Tibial nerve (tissue), 4 donors: ENCODE measurements at regions not wholly inside any gene's neighbourhood (a gene's known extent, or its start where the extent isn't known, plus 50 kb on each side); places are given as distances from the start of the nearest gene placed in this dataset.

Experiments
- DNase-seq, 2 donors: peaks; one replicate each; pipeline ENCODE4 v3.0.0-alpha.2; 2019; ENCODE audit warnings: low spot score in 2 of 2
- H3K27ac ChIP-seq, 4 donors: fragments of 200-600 bp; sonication (generic) in 3 of 4; one replicate each; pipeline ENCODE4 v1.5.1; 2017 to 2019; ENCODE audit warnings: mild to moderate bottlenecking in 1 of 4
- H3K27me3 ChIP-seq, 2 donors: fragments of 200-600 bp; sonication (generic) in 1 of 2; one replicate each; pipeline versions ENCODE4 v1.5.1 to v1.6.0; 2017 to 2019
- H3K36me3 ChIP-seq, 3 donors: fragments of 200-600 bp; sonication (generic); one replicate each; pipeline ENCODE4 v1.5.1; 2018 to 2019
- H3K4me1 ChIP-seq, 4 donors: fragments of 200-600 bp; sonication (generic) in 3 of 4; one replicate each; pipeline ENCODE4 v1.5.1; 2017 to 2019
- H3K4me3 ChIP-seq, 4 donors: fragments of 200-600 bp; sonication (generic) in 3 of 4; one replicate each; pipeline ENCODE4 v1.5.1; 2017 to 2019; ENCODE audit warnings: mild to moderate bottlenecking in 1 of 4, moderate library complexity in 1 of 4
- H3K9me3 ChIP-seq, 4 donors: fragments of 200-600 bp; sonication (generic) in 3 of 4; one replicate each; pipeline ENCODE4 v1.5.1; 2017 to 2019
- EP300 ChIP-seq, 2 donors: sonication (generic); formaldehyde crosslinking; IDR thresholded peaks; one replicate each; pipeline ENCODE4 v1.6.1; 2017; ENCODE audit warnings: antibody characterized with exemption in 2 of 2, mild to moderate bottlenecking in 1 of 2
- POLR2A ChIP-seq, 2 donors: fragments of 450-650 bp; IDR thresholded peaks; one replicate each; pipeline ENCODE4 v1.6.1; 2017; ENCODE audit warnings: antibody characterized with exemption in 2 of 2, mild to moderate bottlenecking in 2 of 2, moderate library complexity in 2 of 2
- WGBS, 2 donors: methylation state at CpG; one replicate each; pipeline ENCODE4 v1.1.5; 2018; 5-methylcytosine and 5-hydroxymethylcytosine counted together
- TF ChIP-seq, protein P1 (sequence below), 5 experiments: fragments of 200-600 bp in 3 of 5; fragments of 450-650 bp in 2 of 5; sonication (generic) in 3 of 5; IDR thresholded peaks; one replicate each; pipeline ENCODE4 v1.5.1; 2016 to 2019; ENCODE audit warnings: antibody characterized with exemption in 5 of 5, mild to moderate bottlenecking in 3 of 5, moderate library complexity in 2 of 5

DNA sequence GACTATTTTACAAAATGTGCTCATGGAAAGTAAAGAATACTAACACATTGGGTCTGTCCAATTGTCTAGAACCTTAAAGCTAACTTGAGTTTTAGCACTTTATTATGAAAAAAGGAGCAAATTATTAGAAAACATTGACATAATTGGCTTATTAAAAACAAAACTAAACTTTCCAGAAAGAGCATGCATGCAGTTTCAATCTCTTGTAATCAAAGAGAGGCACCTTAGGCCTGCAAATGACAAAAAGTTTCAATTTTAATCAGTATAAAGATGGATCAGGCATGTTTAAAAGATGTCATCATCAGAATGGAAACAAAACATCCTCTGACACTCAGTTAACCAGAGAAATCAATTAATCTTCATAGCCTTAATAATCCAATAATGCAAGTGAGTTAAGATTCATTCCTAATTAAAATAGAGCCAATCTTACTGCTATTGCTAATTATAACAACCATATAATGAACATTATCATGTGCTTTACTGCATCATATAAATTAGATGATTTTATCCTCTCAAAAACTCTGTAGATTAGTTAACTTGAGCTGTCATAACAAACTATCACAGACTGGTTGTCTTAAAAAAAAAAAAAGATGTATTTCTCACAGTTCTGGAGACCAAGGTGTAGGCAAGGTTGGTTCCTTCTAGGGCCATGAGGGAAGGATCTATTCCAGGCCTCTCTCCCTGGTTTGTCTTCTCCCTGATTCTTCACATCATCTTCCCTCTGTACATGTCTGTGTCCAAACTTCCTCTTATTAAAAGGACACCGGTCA lies 131.4 kb downstream of the RPAP3 start:
- TF ChIP-seq POLR2A (IDR thresholded peaks at IDR 0.05) (no peak), EP300 (IDR thresholded peaks at IDR 0.05) (no peak)
- TF ChIP-seq, protein P1, sequence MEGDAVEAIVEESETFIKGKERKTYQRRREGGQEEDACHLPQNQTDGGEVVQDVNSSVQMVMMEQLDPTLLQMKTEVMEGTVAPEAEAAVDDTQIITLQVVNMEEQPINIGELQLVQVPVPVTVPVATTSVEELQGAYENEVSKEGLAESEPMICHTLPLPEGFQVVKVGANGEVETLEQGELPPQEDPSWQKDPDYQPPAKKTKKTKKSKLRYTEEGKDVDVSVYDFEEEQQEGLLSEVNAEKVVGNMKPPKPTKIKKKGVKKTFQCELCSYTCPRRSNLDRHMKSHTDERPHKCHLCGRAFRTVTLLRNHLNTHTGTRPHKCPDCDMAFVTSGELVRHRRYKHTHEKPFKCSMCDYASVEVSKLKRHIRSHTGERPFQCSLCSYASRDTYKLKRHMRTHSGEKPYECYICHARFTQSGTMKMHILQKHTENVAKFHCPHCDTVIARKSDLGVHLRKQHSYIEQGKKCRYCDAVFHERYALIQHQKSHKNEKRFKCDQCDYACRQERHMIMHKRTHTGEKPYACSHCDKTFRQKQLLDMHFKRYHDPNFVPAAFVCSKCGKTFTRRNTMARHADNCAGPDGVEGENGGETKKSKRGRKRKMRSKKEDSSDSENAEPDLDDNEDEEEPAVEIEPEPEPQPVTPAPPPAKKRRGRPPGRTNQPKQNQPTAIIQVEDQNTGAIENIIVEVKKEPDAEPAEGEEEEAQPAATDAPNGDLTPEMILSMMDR (IDR thresholded peaks at IDR 0.05): no peak
- Histone ChIP-seq H3K4me3 (no peak overlapping the region), H3K9me3 (no peaks in the 10 kb centered on the region), H3K4me1 (peaks cover 0 to 7% (median 0%) of the 10 kb centered on the region in 4 donors), H3K27ac (no peak overlapping the region), H3K36me3 (no peaks in the 10 kb centered on the region), H3K27me3 (no peaks in the 10 kb centered on the region)
- 86 to 89% methylated on average over 1 of the region's 1 CpG for WGBS, 2 donors
- no peak for DNase-seq

DNA sequence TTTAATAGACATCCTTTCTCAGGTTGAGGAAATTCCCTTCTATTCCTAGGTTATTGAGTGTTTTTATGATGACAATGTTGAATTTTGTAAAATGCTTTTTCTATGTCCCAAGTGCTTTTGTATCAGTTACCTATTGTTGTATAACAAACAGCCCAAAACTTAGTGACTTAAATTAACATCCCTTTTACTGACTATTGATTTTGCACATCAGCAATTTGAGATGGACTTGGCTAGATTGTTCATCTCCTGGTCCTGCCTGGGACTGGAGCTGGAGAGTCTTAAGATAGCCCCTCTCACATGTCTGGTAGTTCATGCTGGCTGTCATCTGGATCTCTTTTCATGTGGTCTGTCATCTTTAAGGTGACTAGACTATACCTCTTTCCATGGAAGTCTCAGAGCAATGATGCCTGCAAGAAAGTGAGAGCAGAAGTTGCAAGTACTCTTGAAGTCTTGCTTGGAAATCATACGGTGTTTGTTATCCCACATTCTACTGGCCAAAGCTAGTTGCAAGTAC lies 132.6 kb downstream of the RPAP3 start:
- TF ChIP-seq, protein P1 (IDR thresholded peaks at IDR 0.05): no peak
- TF ChIP-seq POLR2A (IDR thresholded peaks at IDR 0.05): no peak
- no peak for TF ChIP-seq EP300 (IDR thresholded peaks at IDR 0.05)
- H3K36me3 ChIP-seq: no peaks in the 10 kb centered on the region

DNA sequence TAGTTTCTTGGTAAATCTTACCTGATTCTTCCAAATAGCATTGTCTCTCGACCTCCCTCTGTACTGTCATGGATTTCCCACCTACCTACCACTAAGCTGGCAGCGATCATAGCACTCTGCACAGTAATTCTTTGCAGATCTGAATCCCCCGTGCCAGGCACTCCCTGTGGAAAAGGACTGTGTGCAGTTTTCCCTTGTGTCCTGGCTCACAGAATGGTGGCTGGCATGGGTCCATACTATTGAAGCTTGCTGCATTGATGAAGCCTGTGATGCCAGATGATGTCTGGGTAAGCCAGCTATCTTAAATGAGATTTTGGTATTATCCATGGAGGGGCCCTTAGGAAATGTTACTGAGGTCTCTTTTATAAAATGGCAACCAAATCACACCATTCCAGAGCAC lies 135.7 kb downstream of the RPAP3 start:
- Histone ChIP-seq H3K27ac (no peak overlapping the region), H3K4me3 (no peak overlapping the region), H3K27me3 (no peaks in the 10 kb centered on the region), H3K9me3 (no peaks in the 10 kb centered on the region), H3K4me1 (no peaks in the 10 kb centered on the region), H3K36me3 (no peaks in the 10 kb centered on the region)
- TF ChIP-seq, protein P1 (IDR thresholded peaks at IDR 0.05): no peak
- WGBS, 2 donors: 80 to 82% methylated on average over 3 of the region's 3 CpGs
- DNase-seq: no peak

More for the DNA sequence above, 132.6 kb downstream of the RPAP3 start:
- H3K9me3 ChIP-seq: no peaks in the 10 kb centered on the region
- no peak overlapping the region for H3K4me3 ChIP-seq
- no peak for DNase-seq
- H3K27me3 ChIP-seq: no peaks in the 10 kb centered on the region
- peaks cover 0 to 7% (median 0%) of the 10 kb centered on the region in 4 donors for H3K4me1 ChIP-seq
- H3K27ac ChIP-seq: no peak overlapping the region
- WGBS, 2 donors: 83 to 87% methylated on average over 1 of the region's 1 CpG

DNA sequence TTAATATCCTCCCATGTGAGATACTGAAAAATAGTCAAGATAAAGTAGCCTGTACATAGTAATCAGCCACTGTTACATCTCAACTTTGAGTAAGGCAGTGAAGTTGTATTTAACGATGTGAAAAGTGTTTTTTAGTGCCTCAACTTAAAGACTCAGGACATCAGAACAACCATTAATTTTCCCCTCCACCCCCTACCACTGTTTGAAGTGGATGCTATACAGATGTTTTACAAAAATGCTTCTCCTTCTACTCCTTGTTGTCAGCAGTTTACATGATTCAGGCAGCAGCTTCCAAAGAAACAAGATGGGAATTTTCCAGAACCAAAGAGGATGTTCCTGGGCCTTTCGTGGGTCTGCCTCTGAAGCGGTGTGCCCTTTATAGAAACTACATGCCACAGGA lies 143.6 kb downstream of the RPAP3 start:
- no peaks in the 10 kb centered on the region for H3K9me3 ChIP-seq
- 73 to 77% methylated on average over 3 of the region's 3 CpGs for WGBS, 2 donors
- no peak overlapping the region for H3K27ac ChIP-seq
- no peaks in the 10 kb centered on the region for H3K36me3 ChIP-seq
- no peaks in the 10 kb centered on the region for H3K4me1 ChIP-seq
- H3K4me3 ChIP-seq: no peak overlapping the region
- no peak for DNase-seq
- no peaks in the 10 kb centered on the region for H3K27me3 ChIP-seq
- TF ChIP-seq, protein P1 (IDR thresholded peaks at IDR 0.05): no peak
- TF ChIP-seq EP300 (IDR thresholded peaks at IDR 0.05): no peak
- TF ChIP-seq POLR2A (IDR thresholded peaks at IDR 0.05): no peak

DNA sequence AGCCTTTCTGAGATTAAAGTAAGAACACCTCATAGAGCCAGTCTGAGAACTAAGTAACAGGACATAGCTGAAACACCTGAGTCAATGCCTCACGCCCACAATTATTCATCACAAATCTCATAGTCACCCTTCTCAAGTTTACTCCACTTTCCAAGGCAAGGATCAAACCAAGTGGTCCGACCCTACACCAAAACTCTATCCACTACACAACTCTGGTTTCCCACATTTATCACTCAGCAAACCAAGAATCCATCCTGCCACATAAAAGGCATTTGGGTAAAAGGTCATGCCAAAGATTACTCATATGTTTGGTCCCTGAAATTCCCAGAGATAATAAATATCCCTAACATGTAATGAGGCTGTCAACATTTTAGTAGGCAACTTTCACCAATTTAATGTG lies 144.1 kb downstream of the RPAP3 start:
- Histone ChIP-seq H3K9me3 (no peaks in the 10 kb centered on the region), H3K27me3 (no peaks in the 10 kb centered on the region), H3K27ac (no peak overlapping the region), H3K36me3 (no peaks in the 10 kb centered on the region), H3K4me3 (no peak overlapping the region), H3K4me1 (no peaks in the 10 kb centered on the region)
- no peak for DNase-seq
- 63 to 73% methylated on average over 2 of the region's 2 CpGs for WGBS, 2 donors
- TF ChIP-seq POLR2A (IDR thresholded peaks at IDR 0.05) (no peak), EP300 (IDR thresholded peaks at IDR 0.05) (no peak)
- TF ChIP-seq, protein P1 (IDR thresholded peaks at IDR 0.05): no peak
